HG02763 (cell line): ENCODE measurements at regions not wholly inside any gene's neighbourhood (a gene's known extent, or its start where the extent isn't known, plus 50 kb on each side); places are given as distances from the start of the nearest gene placed in this dataset.

Experiments
- ATAC-seq: cut with Tn5 transposase; IDR thresholded peaks from one replicate; pipeline ENCODE4 v1.9.1; 2021; ENCODE audit warnings: mild to moderate bottlenecking, moderate library complexity; ENCODE audit not compliant: unreplicated experiment

- ATAC-seq = no peak
These were observed 92.5 kb upstream of the MAP2 start for GRCh38 chr2:209331291-209331844.

GRCh38 chr2:209334188-209335017 lies 89.4 kb upstream of the MAP2 start:
- peak; percentile 77 for ATAC-seq

- no peak for ATAC-seq
These were observed 83.3 kb upstream of the MAP2 start for GRCh38 chr2:209340522-209340921.

GRCh38 chr2:209344349-209344748 lies 79.5 kb upstream of the MAP2 start:
- ATAC-seq = no peak

- no peak for ATAC-seq
These were observed 75.4 kb upstream of the MAP2 start for GRCh38 chr2:209348433-209348832.

- no peak for ATAC-seq
These were observed 72.2 kb upstream of the MAP2 start for GRCh38 chr2:209351636-209352035.

- ATAC-seq = no peak
These were observed 64.9 kb upstream of the MAP2 start for GRCh38 chr2:209358992-209359391.

- no peak for ATAC-seq
These were observed 56.6 kb upstream of the MAP2 start for GRCh38 chr2:209367075-209367747.

GRCh38 chr2:209368406-209368805 lies 55.4 kb upstream of the MAP2 start:
- ATAC-seq = no peak

- peak; percentile 72 for ATAC-seq
These were observed 54.9 kb upstream of the MAP2 start for GRCh38 chr2:209368914-209369313.

GRCh38 chr2:209369656-209370055 lies 54.2 kb upstream of the MAP2 start:
- ATAC-seq = no peak

- no peak for ATAC-seq
These were observed 52.4 kb upstream of the MAP2 start for GRCh38 chr2:209371407-209371806.
